Pancreas (tissue), 10 donors: ENCODE measurements at regions not wholly inside any gene's neighbourhood (a gene's known extent, or its start where the extent isn't known, plus 50 kb on each side); places are given as distances from the start of the nearest gene placed in this dataset.
"Not testable (repeated sequence)": the region's sequence is repeated elsewhere in the genome, so short reads cannot be mapped to it uniquely, and the experiment has no call there.

Source experiments
- ATAC-seq, 4 donors: fragments of 200-7000 bp; cut with Tn5 transposase; one replicate each; pipeline versions ENCODE4 v1.8.0 to v1.9.1; 2020; ENCODE audit warnings: mild to moderate bottlenecking in 4 of 4, moderate library complexity in 4 of 4
- DNase-seq, 6 donors: peaks; one replicate each; pipeline ENCODE4 v3.0.0-alpha.2; 2020
- FAIRE-seq: peaks from 2 replicates; lab custom pipeline; 2012; peaks lifted over from hg19 to GRCh38; lab: Jason Lieb, UNC
- H3K27ac ChIP-seq, 4 donors: fragments of 200-600 bp; sonication (generic); 1 replicate in 3 of 4; 2 replicates in 1 of 4; pipeline versions ENCODE4 v1.5.0 to v1.8.0; 2020
- H3K27me3 ChIP-seq, 4 donors: fragments of 200-600 bp; one replicate each; pipeline ENCODE4 v1.8.0; 2021
- H3K36me3 ChIP-seq, 3 donors: fragments of 200-600 bp; sonication (generic) in 1 of 3; one replicate each; pipeline versions ENCODE4 v1.5.0 to v1.8.0; 2020 to 2021
- H3K4me1 ChIP-seq, 3 donors: fragments of 200-600 bp; one replicate each; pipeline ENCODE4 v1.8.0; 2021
- H3K4me3 ChIP-seq, 4 donors: fragments of 200-600 bp; sonication (generic) in 2 of 4; one replicate each; pipeline versions ENCODE4 v1.5.0 to v1.8.0; 2020 to 2021
- H3K9me3 ChIP-seq, 4 donors: fragments of 200-600 bp; one replicate each; pipeline ENCODE4 v1.8.0; 2021
- WGBS, 2 donors: extraction: QIAGEN DNeasy Blood & Tissue Kit; methylation state at CpG; one replicate each; pipeline ENCODE4 v1.1.7; 2013; 5-methylcytosine and 5-hydroxymethylcytosine counted together
- intact Hi-C, 3 donors: fragments of 100-400 bp; cut with DNase I; formaldehyde crosslinking; loops; one replicate each; pipeline versions ENCODE4 v1.11.1 to v1.14.2; 2022
- TF ChIP-seq, protein P1 (sequence below), 4 donors: fragments of 200-600 bp; sonication (generic) in 3 of 4; IDR thresholded peaks; one replicate each; pipeline versions ENCODE4 v1.5.0 to v1.8.0; 2021; ENCODE audit warnings: antibody characterized with exemption in 4 of 4
- donor health status: healthy with polysubstance abuse.
- donor health status: DM: no; HTN: no; CAD: no; lungs with moderate emphysema.
- donor health status: DM: no; HTN: no; CAD: no.
- donor health status: control.
- donor health status: control.
- donor health status: Bipolar disorder and iron deficiency.
- donor health status: DM: yes; HTN: yes; CAD: no.
- donor health status: DM: no; HTN: no; CAD: no.
- donor health status: DM: no; HTN: no; CAD: no.
- donor health status: DM: yes; HTN: yes; CAD: no.

- TF ChIP-seq, protein P1, sequence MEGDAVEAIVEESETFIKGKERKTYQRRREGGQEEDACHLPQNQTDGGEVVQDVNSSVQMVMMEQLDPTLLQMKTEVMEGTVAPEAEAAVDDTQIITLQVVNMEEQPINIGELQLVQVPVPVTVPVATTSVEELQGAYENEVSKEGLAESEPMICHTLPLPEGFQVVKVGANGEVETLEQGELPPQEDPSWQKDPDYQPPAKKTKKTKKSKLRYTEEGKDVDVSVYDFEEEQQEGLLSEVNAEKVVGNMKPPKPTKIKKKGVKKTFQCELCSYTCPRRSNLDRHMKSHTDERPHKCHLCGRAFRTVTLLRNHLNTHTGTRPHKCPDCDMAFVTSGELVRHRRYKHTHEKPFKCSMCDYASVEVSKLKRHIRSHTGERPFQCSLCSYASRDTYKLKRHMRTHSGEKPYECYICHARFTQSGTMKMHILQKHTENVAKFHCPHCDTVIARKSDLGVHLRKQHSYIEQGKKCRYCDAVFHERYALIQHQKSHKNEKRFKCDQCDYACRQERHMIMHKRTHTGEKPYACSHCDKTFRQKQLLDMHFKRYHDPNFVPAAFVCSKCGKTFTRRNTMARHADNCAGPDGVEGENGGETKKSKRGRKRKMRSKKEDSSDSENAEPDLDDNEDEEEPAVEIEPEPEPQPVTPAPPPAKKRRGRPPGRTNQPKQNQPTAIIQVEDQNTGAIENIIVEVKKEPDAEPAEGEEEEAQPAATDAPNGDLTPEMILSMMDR (IDR thresholded peaks at IDR 0.05), result no peak
- Histone ChIP-seq H3K4me3 (no peak overlapping the region), H3K4me1 (peaks cover 4 to 13% (median 13%) of the 10 kb centered on the region in 3 donors), H3K27me3 (no peaks in the 10 kb centered on the region), H3K9me3 (no peaks in the 10 kb centered on the region), H3K36me3 (no peaks in the 10 kb centered on the region), H3K27ac (no peak overlapping the region)
- intact Hi-C loops, result no loop called here
- ATAC-seq (no peak), FAIRE-seq (no peak), DNase-seq (no peak)
- WGBS, 2 donors, result 77 to 79% methylated on average over 2 of the region's 2 CpGs
Measured at GRCh38 chr6:131431718-131432117, 141.3 kb upstream of the ARG1 start.

DNA sequence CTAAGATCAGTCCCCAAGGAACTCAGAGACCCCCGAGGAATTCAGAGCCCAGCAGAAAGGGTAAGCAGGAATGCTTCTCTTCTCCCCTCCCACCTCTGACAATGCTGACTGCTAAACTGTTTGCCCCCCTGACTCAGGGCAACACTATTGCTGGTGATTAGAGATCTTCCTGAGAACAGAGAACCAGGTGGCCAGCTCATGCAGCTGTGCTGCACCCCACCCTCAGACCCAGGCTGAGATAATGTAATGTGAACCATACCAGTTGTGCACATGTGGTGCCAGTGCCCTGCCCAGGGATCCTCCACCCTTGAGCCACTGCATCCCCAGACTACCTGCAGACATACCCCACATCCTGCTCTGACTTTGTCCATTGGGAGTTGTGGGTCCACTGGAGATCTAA lies 139.1 kb upstream of the ARG1 start:
- WGBS, 2 donors, result 64 to 82% methylated on average over 1 of the region's 1 CpG
- TF ChIP-seq, protein P1 (IDR thresholded peaks at IDR 0.05), result no peak
- intact Hi-C loops, result no loop called here
- ATAC-seq (no peak), DNase-seq (no peak), FAIRE-seq (no peak)
- no peak overlapping the region for H3K4me3 ChIP-seq
- no peaks in the 10 kb centered on the region for H3K27me3 ChIP-seq
- no peak overlapping the region for H3K27ac ChIP-seq
- H3K36me3 ChIP-seq, result no peaks in the 10 kb centered on the region
- no peaks in the 10 kb centered on the region for H3K9me3 ChIP-seq
- H3K4me1 ChIP-seq, result no peaks in the 10 kb centered on the region

- Histone ChIP-seq H3K4me1 (no peaks in the 10 kb centered on the region), H3K27me3 (no peaks in the 10 kb centered on the region), H3K36me3 (no peaks in the 10 kb centered on the region), H3K27ac (no peak overlapping the region), H3K4me3 (no peak overlapping the region), H3K9me3 (no peaks in the 10 kb centered on the region)
- FAIRE-seq (no peak), ATAC-seq (no peak), DNase-seq (no peak)
- WGBS, 2 donors, result 85 to 90% methylated on average over 1 of the region's 1 CpG
- TF ChIP-seq, protein P1 (IDR thresholded peaks at IDR 0.05), result no peak
- intact Hi-C loops, result no loop called here
Measured at GRCh38 chr6:131436358-131436757, 136.7 kb upstream of the ARG1 start.

- WGBS, 2 donors, result 81 to 89% methylated on average over 3 of the region's 3 CpGs
- H3K9me3 ChIP-seq, result no peaks in the 10 kb centered on the region
- intact Hi-C loops, result no loop called here
- FAIRE-seq, result no peak
- no peak for DNase-seq
- H3K27ac ChIP-seq, result no peak overlapping the region
- no peak for ATAC-seq
- H3K27me3 ChIP-seq, result no peaks in the 10 kb centered on the region
- H3K4me1 ChIP-seq, result no peaks in the 10 kb centered on the region
- H3K4me3 ChIP-seq, result no peak overlapping the region
- H3K36me3 ChIP-seq, result no peaks in the 10 kb centered on the region
- TF ChIP-seq, protein P1 (IDR thresholded peaks at IDR 0.05), result no peak
Measured at GRCh38 chr6:131443014-131443413, 130.0 kb upstream of the ARG1 start.

GRCh38 chr6:131443514-131443913 lies 129.5 kb upstream of the ARG1 start:
- intact Hi-C loops, result no loop called here
- WGBS, 2 donors, result 85 to 89% methylated on average over 3 of the region's 3 CpGs
- FAIRE-seq, result no peak

DNA sequence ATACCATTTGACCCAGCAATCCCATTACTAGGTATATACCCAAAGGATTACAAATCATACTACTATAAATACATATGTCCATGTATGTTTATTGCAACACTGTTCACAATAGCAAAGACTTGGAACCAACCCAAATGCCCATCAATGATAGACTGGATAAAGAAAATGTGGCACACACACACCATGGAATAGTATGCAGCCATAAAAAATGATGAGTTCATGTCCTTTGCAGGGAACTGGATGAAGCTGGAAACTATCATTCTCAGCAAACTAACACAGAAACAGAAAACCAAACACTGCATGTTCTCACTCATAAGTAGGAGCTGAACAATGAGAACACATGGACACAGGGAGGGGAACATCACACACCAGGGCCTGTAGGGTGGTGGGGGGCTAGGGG lies 127.7 kb upstream of the ARG1 start:
- H3K9me3 ChIP-seq, H3K4me1 ChIP-seq, intact Hi-C loops, ATAC-seq, H3K4me3 ChIP-seq, DNase-seq, H3K27me3 ChIP-seq, H3K27ac ChIP-seq, FAIRE-seq, H3K36me3 ChIP-seq: not testable (repeated sequence)

More at GRCh38 chr6:131443514-131443913, 129.5 kb upstream of the ARG1 start:
- no peaks in the 10 kb centered on the region for H3K9me3 ChIP-seq
- no peak overlapping the region for H3K27ac ChIP-seq
- no peaks in the 10 kb centered on the region for H3K4me1 ChIP-seq
- TF ChIP-seq, protein P1 (IDR thresholded peaks at IDR 0.05), result no peak
- DNase-seq, result no peak
- ATAC-seq, result no peak
- H3K4me3 ChIP-seq, result no peak overlapping the region
- no peaks in the 10 kb centered on the region for H3K36me3 ChIP-seq
- H3K27me3 ChIP-seq, result no peaks in the 10 kb centered on the region
